WTC11 (cell line): ENCODE measurements at regions not wholly inside any gene's neighbourhood (a gene's known extent, or its start where the extent isn't known, plus 50 kb on each side); places are given as distances from the start of the nearest gene placed in this dataset.
A peak's percentile ranks its signal among the peaks of the same experiment; 100 is the strongest.

Source experiments
- ATAC-seq: fragments of 200-7000 bp; cut with Tn5 transposase; 2 replicates; pipeline ENCODE4 v1.10.0; 2021; ENCODE audit warnings: mild to moderate bottlenecking, moderate library complexity
- CTCF ChIA-PET: fragments of 300-600 bp; sonication (Branson Sonifier 250); formaldehyde crosslinking; loops from one replicate; lab custom pipeline; 2021; ENCODE audit warnings: antibody characterized with exemption; lab: Charles Lee
- POLR2A ChIA-PET: fragments of 350-600 bp; sonication (Branson Sonifier 250); formaldehyde crosslinking; loops from one replicate; lab custom pipeline; 2021; ENCODE audit warnings: antibody characterized with exemption; lab: Charles Lee
- DNase-seq: peaks from one replicate; pipeline ENCODE4 v3.0.0; 2021; ENCODE audit warnings: low spot score
- H3K27ac Mint-ChIP-seq: 2 replicates; pipeline ENCODE4 v1.8.0; 2021; ENCODE audit warnings: mixed read lengths
- H3K27me3 Mint-ChIP-seq: 2 replicates; pipeline ENCODE4 v1.8.0; 2021; ENCODE audit warnings: low read depth, mild to moderate bottlenecking, moderate library complexity, mixed read lengths
- H3K36me3 Mint-ChIP-seq: 2 replicates; pipeline ENCODE4 v1.8.0; 2021; ENCODE audit warnings: mixed read lengths
- H3K4me1 Mint-ChIP-seq: 2 replicates; pipeline ENCODE4 v1.8.0; 2022; ENCODE audit warnings: mixed read lengths
- H3K4me3 Mint-ChIP-seq: 2 replicates; pipeline ENCODE4 v1.8.0; 2021; ENCODE audit warnings: mild to moderate bottlenecking, moderate library complexity, mixed read lengths
- H3K9me3 Mint-ChIP-seq: 2 replicates; pipeline ENCODE4 v1.8.0; 2021; ENCODE audit warnings: mixed read lengths
- ARID4B ChIP-seq: sonication (generic); formaldehyde crosslinking; IDR thresholded peaks from 2 replicates; pipeline ENCODE4 v1.8.0; 2023; ENCODE audit warnings: missing genetic modification reagents, mild to moderate bottlenecking, borderline replicate concordance
- ATF3 ChIP-seq: sonication (generic); formaldehyde crosslinking; conservative IDR thresholded peaks from 2 replicates; pipeline ENCODE4 v1.8.1; 2022; ENCODE audit warnings: mild to moderate bottlenecking, missing genetic modification reagents
- ESRRA ChIP-seq: sonication (generic); formaldehyde crosslinking; IDR thresholded peaks from 2 replicates; pipeline ENCODE4 v1.8.1; 2022; ENCODE audit warnings: mild to moderate bottlenecking, missing genetic modification reagents, borderline replicate concordance
- FOXP4 ChIP-seq: sonication (generic); formaldehyde crosslinking; IDR thresholded peaks from 2 replicates; pipeline ENCODE4 v1.8.0; 2022; ENCODE audit warnings: mild to moderate bottlenecking, missing genetic modification reagents
- IRF2 ChIP-seq: sonication (generic); formaldehyde crosslinking; IDR thresholded peaks from 2 replicates; pipeline ENCODE4 v1.8.0; 2022; ENCODE audit warnings: low read depth, missing genetic modification reagents, borderline replicate concordance
- RELA ChIP-seq: sonication (generic); formaldehyde crosslinking; IDR thresholded peaks from 2 replicates; pipeline ENCODE4 v1.8.1; 2022; ENCODE audit warnings: missing genetic modification reagents, mild to moderate bottlenecking, borderline replicate concordance
- SMAD3 ChIP-seq: sonication (generic); formaldehyde crosslinking; IDR thresholded peaks from 2 replicates; pipeline ENCODE4 v1.8.0; 2022; ENCODE audit warnings: missing genetic modification reagents, mild to moderate bottlenecking, borderline replicate concordance
- TP53 ChIP-seq: sonication (generic); formaldehyde crosslinking; IDR thresholded peaks from 2 replicates; pipeline ENCODE4 v1.8.1; 2023; ENCODE audit warnings: mild to moderate bottlenecking, missing genetic modification reagents
- ZNF281 ChIP-seq: sonication (generic); formaldehyde crosslinking; IDR thresholded peaks from 2 replicates; pipeline ENCODE4 v1.8.0; 2023; ENCODE audit warnings: mild to moderate bottlenecking, missing genetic modification reagents
- ZNF317 ChIP-seq: sonication (generic); formaldehyde crosslinking; IDR thresholded peaks from 2 replicates; pipeline ENCODE4 v1.8.1; 2023; ENCODE audit warnings: low read depth, mild to moderate bottlenecking, moderate library complexity, missing genetic modification reagents, borderline replicate concordance
- ZNF671 ChIP-seq: fragments of 250-450 bp; sonication (Bioruptor Pico); IDR thresholded peaks from 2 replicates; pipeline ENCODE4 v1.8.0; 2021; ENCODE audit warnings: mild to moderate bottlenecking
- ZSCAN18 ChIP-seq: fragments of 250-450 bp; sonication (Bioruptor Pico); IDR thresholded peaks from 2 replicates; pipeline ENCODE4 v2.1.2; 2022; ENCODE audit warnings: mild to moderate bottlenecking, moderate library complexity
- TF ChIP-seq, protein P1 (sequence below): fragments of 200-600 bp; IDR thresholded peaks from 2 replicates; pipeline ENCODE4 v1.8.0; 2022; ENCODE audit warnings: antibody characterized with exemption
- TF ChIP-seq, protein P2 (sequence below): sonication (generic); formaldehyde crosslinking; IDR thresholded peaks from 2 replicates; pipeline ENCODE4 v1.8.1; 2022; ENCODE audit warnings: low read depth, mild to moderate bottlenecking, moderate library complexity, missing genetic modification reagents, borderline replicate concordance

- no peak; the same call in 1 of the 2 replicates for ATAC-seq
- ChIA-PET POLR2A (no interaction called here), CTCF (interaction anchor here (0.9 kb wide), 1 partner anchor 100 kb away, joined by 3 read pairs; no protein-coding TSS in a partner anchor)
- H3K4me3 Mint-ChIP-seq = no peak overlapping the region
- H3K4me1 Mint-ChIP-seq = peaks cover 16% of the 10 kb centered on the region
- peaks cover 9% of the 10 kb centered on the region for H3K9me3 Mint-ChIP-seq
- H3K27ac Mint-ChIP-seq = no peak overlapping the region
- no peaks in the 10 kb centered on the region for H3K27me3 Mint-ChIP-seq
- H3K36me3 Mint-ChIP-seq = no peaks in the 10 kb centered on the region
- TF ChIP-seq RELA (CRISPR knock-in tag) = no peak
- TF ChIP-seq ARID4B (CRISPR knock-in tag) = no peak
- no peak for TF ChIP-seq IRF2
- TF ChIP-seq TP53 = no peak
- no peak for TF ChIP-seq ZNF671
- TF ChIP-seq, protein P1, sequence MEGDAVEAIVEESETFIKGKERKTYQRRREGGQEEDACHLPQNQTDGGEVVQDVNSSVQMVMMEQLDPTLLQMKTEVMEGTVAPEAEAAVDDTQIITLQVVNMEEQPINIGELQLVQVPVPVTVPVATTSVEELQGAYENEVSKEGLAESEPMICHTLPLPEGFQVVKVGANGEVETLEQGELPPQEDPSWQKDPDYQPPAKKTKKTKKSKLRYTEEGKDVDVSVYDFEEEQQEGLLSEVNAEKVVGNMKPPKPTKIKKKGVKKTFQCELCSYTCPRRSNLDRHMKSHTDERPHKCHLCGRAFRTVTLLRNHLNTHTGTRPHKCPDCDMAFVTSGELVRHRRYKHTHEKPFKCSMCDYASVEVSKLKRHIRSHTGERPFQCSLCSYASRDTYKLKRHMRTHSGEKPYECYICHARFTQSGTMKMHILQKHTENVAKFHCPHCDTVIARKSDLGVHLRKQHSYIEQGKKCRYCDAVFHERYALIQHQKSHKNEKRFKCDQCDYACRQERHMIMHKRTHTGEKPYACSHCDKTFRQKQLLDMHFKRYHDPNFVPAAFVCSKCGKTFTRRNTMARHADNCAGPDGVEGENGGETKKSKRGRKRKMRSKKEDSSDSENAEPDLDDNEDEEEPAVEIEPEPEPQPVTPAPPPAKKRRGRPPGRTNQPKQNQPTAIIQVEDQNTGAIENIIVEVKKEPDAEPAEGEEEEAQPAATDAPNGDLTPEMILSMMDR = no peak
- TF ChIP-seq, protein P2, sequence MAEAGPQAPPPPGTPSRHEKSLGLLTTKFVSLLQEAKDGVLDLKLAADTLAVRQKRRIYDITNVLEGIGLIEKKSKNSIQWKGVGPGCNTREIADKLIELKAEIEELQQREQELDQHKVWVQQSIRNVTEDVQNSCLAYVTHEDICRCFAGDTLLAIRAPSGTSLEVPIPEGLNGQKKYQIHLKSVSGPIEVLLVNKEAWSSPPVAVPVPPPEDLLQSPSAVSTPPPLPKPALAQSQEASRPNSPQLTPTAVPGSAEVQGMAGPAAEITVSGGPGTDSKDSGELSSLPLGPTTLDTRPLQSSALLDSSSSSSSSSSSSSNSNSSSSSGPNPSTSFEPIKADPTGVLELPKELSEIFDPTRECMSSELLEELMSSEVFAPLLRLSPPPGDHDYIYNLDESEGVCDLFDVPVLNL = no peak
- no peak for TF ChIP-seq ZNF317 (CRISPR knock-in tag)
- TF ChIP-seq, all 79 proteins: peak for 0
- no peak for DNase-seq
Observed at GRCh38 chr1:221644145-221644448, 97.8 kb downstream of the DUSP10 start.

- ChIA-PET CTCF (interaction anchor here (0.9 kb wide), 1 partner anchor 101 kb away, joined by 3 read pairs; no protein-coding TSS in a partner anchor), POLR2A (interaction anchor here (0.6 kb wide), 1 partner anchor 14 kb away, joined by 5 read pairs; no protein-coding TSS in a partner anchor)
- Mint-ChIP-seq H3K4me1 (peaks cover 16% of the 10 kb centered on the region), H3K36me3 (no peaks in the 10 kb centered on the region), H3K4me3 (no peak overlapping the region), H3K27ac (no peak overlapping the region), H3K9me3 (peaks cover 9% of the 10 kb centered on the region), H3K27me3 (no peaks in the 10 kb centered on the region)
- TF ChIP-seq RELA (CRISPR knock-in tag) (no peak), ZSCAN18 (CRISPR knock-in tag) (no peak), ESRRA (CRISPR knock-in tag) (no peak), ZNF281 (no peak), ATF3 (no peak), FOXP4 (CRISPR knock-in tag) (no peak), SMAD3 (CRISPR knock-in tag) (no peak)
- no peak for DNase-seq
- peak; percentile 43 for ATAC-seq
Observed at GRCh38 chr1:221644663-221645258, 97.1 kb downstream of the DUSP10 start.
